NCI-H1105 treated with DMSO at 0.1 percent for 48 hours (cell line): ENCODE measurements at regions not wholly inside any gene's neighbourhood (a gene's known extent, or its start where the extent isn't known, plus 50 kb on each side); places are given as distances from the start of the nearest gene placed in this dataset.

ENCODE experiments used
- DNase-seq: peaks from one replicate; lab custom pipeline; 2025; lab: John Stamatoyannopoulos, UW

GRCh38 chr18:75491361-75491760, 63.9 kb upstream of the SMIM21 start:
- no peak for DNase-seq

- DNase-seq, result no peak
These were observed 62.1 kb upstream of the SMIM21 start for GRCh38 chr18:75489493-75490190.

GRCh38 chr18:75483662-75484061, 56.2 kb upstream of the SMIM21 start:
- no peak for DNase-seq

- no peak for DNase-seq
These were observed 55.4 kb upstream of the SMIM21 start for GRCh38 chr18:75482880-75483279.

- DNase-seq, result no peak
These were observed 53.0 kb upstream of the SMIM21 start for GRCh38 chr18:75480487-75480886.

GRCh38 chr18:75478996-75479880, 51.7 kb upstream of the SMIM21 start:
- DNase-seq, result peak; percentile 67

- no peak for DNase-seq
These were observed 50.4 kb upstream of the SMIM21 start for GRCh38 chr18:75477900-75478299.
